Calu3 (cell line): ENCODE measurements at regions not wholly inside any gene's neighbourhood (a gene's known extent, or its start where the extent isn't known, plus 50 kb on each side); places are given as distances from the start of the nearest gene placed in this dataset.

ENCODE experiments used
- BruUV-seq: library from RNA; stranded (reverse); fragments of 400-500 nt; replicated peaks from 2 replicates; lab custom pipeline; 2021; lab: Mats Ljungman, UMichigan
- CTCF ChIA-PET: fragments of 300-600 bp; sonication (Branson Sonifier 250); formaldehyde crosslinking; loops from one replicate; lab custom pipeline; 2022; ENCODE audit warnings: antibody characterized with exemption; lab: Charles Lee
- DNase-seq: peaks from one replicate; pipeline ENCODE4 v3.0.0; 2022
- H3K27ac Mint-ChIP-seq: one replicate; pipeline ENCODE4 v1.8.0; 2022; ENCODE audit warnings: mixed read lengths; ENCODE audit not compliant: unreplicated experiment
- H3K27me3 Mint-ChIP-seq: one replicate; pipeline ENCODE4 v1.8.0; 2022; ENCODE audit warnings: mixed read lengths; ENCODE audit not compliant: unreplicated experiment
- H3K36me3 Mint-ChIP-seq: one replicate; pipeline ENCODE4 v1.8.0; 2022; ENCODE audit warnings: mild to moderate bottlenecking, moderate library complexity, mixed read lengths; ENCODE audit not compliant: insufficient read depth, unreplicated experiment
- H3K4me1 Mint-ChIP-seq: one replicate; pipeline ENCODE4 v1.8.0; 2022; ENCODE audit warnings: mild to moderate bottlenecking, low read depth, mixed read lengths; ENCODE audit not compliant: unreplicated experiment
- H3K4me3 Mint-ChIP-seq: one replicate; pipeline ENCODE4 v1.8.0; 2022; ENCODE audit warnings: mild to moderate bottlenecking, low read depth, moderate library complexity, mixed read lengths; ENCODE audit not compliant: unreplicated experiment
- H3K9me3 Mint-ChIP-seq: one replicate; pipeline ENCODE4 v1.8.0; 2022; ENCODE audit warnings: low read depth, mixed read lengths; ENCODE audit not compliant: unreplicated experiment
- intact Hi-C: fragments of 100-400 bp; cut with micrococcal nuclease; formaldehyde crosslinking; loops from one replicate; pipeline ENCODE4 v1.10.0; 2022; ENCODE audit not compliant: unreplicated experiment
- TF ChIP-seq, protein P1 (sequence below): fragments of 200-600 bp; IDR thresholded peaks from one replicate; pipeline ENCODE4 v1.8.0; 2022; ENCODE audit warnings: antibody characterized with exemption; ENCODE audit not compliant: unreplicated experiment

DNA sequence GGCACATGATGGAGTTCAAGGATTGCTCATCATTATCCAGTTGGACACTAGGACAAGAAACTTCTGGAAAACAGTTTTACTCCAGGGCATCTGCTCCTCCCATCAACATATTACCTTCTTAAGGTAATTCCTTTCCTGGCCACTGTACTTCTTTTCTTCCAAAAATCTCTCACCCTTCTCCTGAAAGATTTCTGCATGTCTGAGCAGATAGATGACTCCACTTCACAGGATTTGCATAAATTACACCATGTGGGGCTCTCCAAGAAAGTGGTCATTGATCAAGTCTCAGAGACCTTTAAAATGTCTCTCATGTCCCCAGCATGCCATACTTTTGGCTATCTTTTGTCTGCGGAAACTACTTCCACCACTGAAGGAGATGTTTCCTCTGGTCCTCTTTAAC is 103.2 kb upstream of the TNFAIP3 start:
- CTCF ChIA-PET: no interaction called here
- Mint-ChIP-seq H3K27ac (peak overlapping the region; percentile 22), H3K27me3 (no peaks in the 10 kb centered on the region), H3K36me3 (no peaks in the 10 kb centered on the region), H3K9me3 (peaks cover 2% of the 10 kb centered on the region), H3K4me1 (peaks cover 18% of the 10 kb centered on the region), H3K4me3 (no peak overlapping the region)
- DNase-seq: no peak
- BruUV-seq: no TSS peak
- intact Hi-C loops: no loop called here
- TF ChIP-seq, protein P1, sequence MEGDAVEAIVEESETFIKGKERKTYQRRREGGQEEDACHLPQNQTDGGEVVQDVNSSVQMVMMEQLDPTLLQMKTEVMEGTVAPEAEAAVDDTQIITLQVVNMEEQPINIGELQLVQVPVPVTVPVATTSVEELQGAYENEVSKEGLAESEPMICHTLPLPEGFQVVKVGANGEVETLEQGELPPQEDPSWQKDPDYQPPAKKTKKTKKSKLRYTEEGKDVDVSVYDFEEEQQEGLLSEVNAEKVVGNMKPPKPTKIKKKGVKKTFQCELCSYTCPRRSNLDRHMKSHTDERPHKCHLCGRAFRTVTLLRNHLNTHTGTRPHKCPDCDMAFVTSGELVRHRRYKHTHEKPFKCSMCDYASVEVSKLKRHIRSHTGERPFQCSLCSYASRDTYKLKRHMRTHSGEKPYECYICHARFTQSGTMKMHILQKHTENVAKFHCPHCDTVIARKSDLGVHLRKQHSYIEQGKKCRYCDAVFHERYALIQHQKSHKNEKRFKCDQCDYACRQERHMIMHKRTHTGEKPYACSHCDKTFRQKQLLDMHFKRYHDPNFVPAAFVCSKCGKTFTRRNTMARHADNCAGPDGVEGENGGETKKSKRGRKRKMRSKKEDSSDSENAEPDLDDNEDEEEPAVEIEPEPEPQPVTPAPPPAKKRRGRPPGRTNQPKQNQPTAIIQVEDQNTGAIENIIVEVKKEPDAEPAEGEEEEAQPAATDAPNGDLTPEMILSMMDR: no peak

DNA sequence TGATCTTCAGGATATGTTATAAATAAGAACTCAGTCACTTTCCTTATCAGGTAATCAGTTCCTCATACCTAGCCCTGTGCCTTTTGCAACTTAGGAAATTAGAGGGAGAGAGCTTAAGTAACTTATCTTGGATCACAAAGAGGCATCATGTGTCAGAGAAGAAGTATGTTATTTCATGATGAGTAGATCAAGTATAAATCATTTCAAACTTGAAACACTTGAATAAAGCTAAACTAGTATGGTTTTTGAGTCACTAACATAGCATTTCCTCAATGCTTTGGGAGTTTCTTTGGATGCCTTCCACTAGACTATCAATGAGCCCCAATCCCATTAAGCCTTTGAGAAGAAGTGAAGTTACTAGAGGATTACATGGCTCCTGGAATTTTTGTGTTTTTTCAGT is 102.6 kb upstream of the TNFAIP3 start:
- H3K4me1 Mint-ChIP-seq: peaks cover 18% of the 10 kb centered on the region
- intact Hi-C loops: no loop called here
- TF ChIP-seq, protein P1: no peak
- no peaks in the 10 kb centered on the region for H3K36me3 Mint-ChIP-seq
- peak overlapping the region; percentile 22 for H3K27ac Mint-ChIP-seq
- no TSS peak for BruUV-seq
- no peaks in the 10 kb centered on the region for H3K27me3 Mint-ChIP-seq
- no peak overlapping the region for H3K4me3 Mint-ChIP-seq
- H3K9me3 Mint-ChIP-seq: peaks cover 2% of the 10 kb centered on the region
- DNase-seq: no peak
- CTCF ChIA-PET: no interaction called here

DNA sequence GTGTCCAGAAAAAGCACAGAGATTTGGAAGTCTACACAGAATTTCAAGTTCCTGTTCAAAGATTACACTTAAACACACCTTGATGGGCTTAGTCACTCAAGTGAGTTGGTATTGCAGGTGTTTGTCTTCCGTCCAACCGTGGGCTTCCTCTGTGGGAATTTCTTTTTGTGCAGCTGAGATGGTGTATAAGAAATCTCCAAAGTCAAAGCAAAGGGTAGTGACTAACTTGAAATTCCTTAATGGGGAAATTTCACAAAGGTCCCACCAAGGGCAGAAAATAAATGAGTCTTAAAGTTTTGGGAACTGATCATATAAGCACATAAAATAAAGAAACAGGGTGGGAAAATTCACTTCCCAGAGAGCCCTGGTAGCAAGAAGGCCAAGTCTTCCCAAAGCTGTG is 102.0 kb upstream of the TNFAIP3 start:
- no peak overlapping the region for H3K4me3 Mint-ChIP-seq
- peak overlapping the region; percentile 22 for H3K27ac Mint-ChIP-seq
- H3K27me3 Mint-ChIP-seq: no peaks in the 10 kb centered on the region
- peaks cover 2% of the 10 kb centered on the region for H3K9me3 Mint-ChIP-seq
- BruUV-seq: no TSS peak
- no peak for DNase-seq
- H3K36me3 Mint-ChIP-seq: no peaks in the 10 kb centered on the region
- TF ChIP-seq, protein P1: no peak
- CTCF ChIA-PET: no interaction called here
- peaks cover 18% of the 10 kb centered on the region for H3K4me1 Mint-ChIP-seq
- intact Hi-C loops: no loop called here

DNA sequence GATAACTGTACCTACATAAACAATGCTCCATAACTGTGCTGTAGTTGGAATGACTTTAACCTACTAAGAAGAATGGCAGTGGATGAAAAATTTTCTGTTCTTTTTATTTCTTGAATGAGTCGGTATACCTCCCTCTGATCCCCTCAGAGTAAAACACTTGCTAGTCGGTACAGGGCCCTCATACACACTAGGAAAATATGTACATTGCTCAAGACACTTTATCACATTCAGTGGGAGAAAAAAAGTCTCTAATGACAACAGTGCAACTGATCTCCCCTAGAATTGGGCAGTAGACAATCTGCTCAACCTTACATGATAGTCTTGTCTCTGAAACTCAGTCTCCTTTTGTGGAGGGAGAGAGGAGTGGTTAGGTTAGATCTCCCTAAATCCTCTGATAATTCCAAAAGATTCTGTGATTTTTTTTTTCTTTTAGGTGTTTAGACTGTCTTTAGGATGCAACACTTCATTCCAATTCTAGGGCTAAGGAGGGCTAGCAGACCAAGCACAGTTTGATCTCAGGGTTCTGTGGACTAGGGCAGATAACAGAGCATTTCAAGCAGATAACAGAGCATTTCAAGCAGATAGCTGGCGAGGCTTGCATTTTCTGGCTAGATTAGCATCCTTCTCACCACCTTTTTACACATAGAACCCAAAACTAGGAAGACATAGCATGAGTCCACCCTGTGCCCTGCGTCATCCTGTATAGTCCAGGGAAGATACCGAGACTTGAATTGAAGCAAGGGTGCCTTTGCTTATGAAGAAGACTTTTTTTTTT is 100.3 kb upstream of the TNFAIP3 start:
- DNase-seq: no peak
- H3K36me3 Mint-ChIP-seq: no peaks in the 10 kb centered on the region
- H3K9me3 Mint-ChIP-seq: peaks cover 2% of the 10 kb centered on the region
- CTCF ChIA-PET: no interaction called here
- TF ChIP-seq, protein P1: no peak
- H3K27ac Mint-ChIP-seq: no peak overlapping the region
- H3K4me1 Mint-ChIP-seq: peaks cover 18% of the 10 kb centered on the region
- H3K27me3 Mint-ChIP-seq: no peaks in the 10 kb centered on the region
- intact Hi-C loops: no loop called here
- no TSS peak for BruUV-seq
- H3K4me3 Mint-ChIP-seq: no peak overlapping the region
